Central memory CD8-positive, alpha-beta T cell (primary cell): ENCODE measurements at regions not wholly inside any gene's neighbourhood (a gene's known extent, or its start where the extent isn't known, plus 50 kb on each side); places are given as distances from the start of the nearest gene placed in this dataset.
"Not testable (repeated sequence)": the region's sequence is repeated elsewhere in the genome, so short reads cannot be mapped to it uniquely, and the experiment has no call there.

Experiments
- ATAC-seq: fragments of 150-1000 bp; cut with Tn5 transposase; replicated peaks from 2 replicates; pipeline ENCODE4 v1.10.0; 2022; ENCODE audit warnings: mild to moderate bottlenecking, moderate FRiP score, moderate number of reproducible peaks; ENCODE audit not compliant: poor library complexity, severe bottlenecking; ENCODE audit errors: extremely low read depth
- DNase-seq, 2 donors: peaks; one replicate each; pipeline ENCODE4 v3.0.0; 2021; ENCODE audit warnings: low spot score in 2 of 2
- H3K27ac Mint-ChIP-seq: one replicate; pipeline ENCODE4 v1.8.0; 2022; ENCODE audit warnings: low read depth, mild to moderate bottlenecking, moderate library complexity, mixed read lengths
- H3K27me3 Mint-ChIP-seq: one replicate; pipeline ENCODE4 v1.8.0; 2022; ENCODE audit warnings: mixed read lengths
- H3K36me3 Mint-ChIP-seq: one replicate; pipeline ENCODE4 v1.8.0; 2022; ENCODE audit warnings: mild to moderate bottlenecking, moderate library complexity, mixed read lengths; ENCODE audit not compliant: insufficient read depth
- H3K4me1 Mint-ChIP-seq: one replicate; pipeline ENCODE4 v1.8.0; 2022; ENCODE audit warnings: mixed read lengths
- H3K4me3 Mint-ChIP-seq: one replicate; pipeline ENCODE4 v1.8.0; 2022; ENCODE audit warnings: mild to moderate bottlenecking, moderate library complexity, mixed read lengths
- H3K9me3 Mint-ChIP-seq: one replicate; pipeline ENCODE4 v1.8.0; 2022; ENCODE audit warnings: mixed read lengths

- no peaks in the 10 kb centered on the region for H3K9me3 Mint-ChIP-seq
- H3K27ac Mint-ChIP-seq: no peak overlapping the region
- no peaks in the 10 kb centered on the region for H3K4me1 Mint-ChIP-seq
- peaks cover 42% of the 10 kb centered on the region for H3K27me3 Mint-ChIP-seq
- DNase-seq (no peak), ATAC-seq (no peak)
- no peaks in the 10 kb centered on the region for H3K36me3 Mint-ChIP-seq
- H3K4me3 Mint-ChIP-seq: no peak overlapping the region
Measured at GRCh38 chr1:112855152-112855828, 100.7 kb downstream of the SLC16A1 start.

- DNase-seq, H3K4me3 Mint-ChIP-seq, H3K4me1 Mint-ChIP-seq, H3K9me3 Mint-ChIP-seq, H3K36me3 Mint-ChIP-seq, H3K27ac Mint-ChIP-seq, ATAC-seq: not testable (repeated sequence)
- peaks cover 50% of the 10 kb centered on the region for H3K27me3 Mint-ChIP-seq
Measured at GRCh38 chr1:112854368-112854984, 101.5 kb downstream of the SLC16A1 start.

GRCh38 chr1:112853915-112854314, 102.1 kb downstream of the SLC16A1 start:
- H3K4me1 Mint-ChIP-seq, H3K4me3 Mint-ChIP-seq, H3K9me3 Mint-ChIP-seq, DNase-seq, ATAC-seq, H3K27ac Mint-ChIP-seq, H3K36me3 Mint-ChIP-seq: not testable (repeated sequence)
- peaks cover 56% of the 10 kb centered on the region for H3K27me3 Mint-ChIP-seq

DNA sequence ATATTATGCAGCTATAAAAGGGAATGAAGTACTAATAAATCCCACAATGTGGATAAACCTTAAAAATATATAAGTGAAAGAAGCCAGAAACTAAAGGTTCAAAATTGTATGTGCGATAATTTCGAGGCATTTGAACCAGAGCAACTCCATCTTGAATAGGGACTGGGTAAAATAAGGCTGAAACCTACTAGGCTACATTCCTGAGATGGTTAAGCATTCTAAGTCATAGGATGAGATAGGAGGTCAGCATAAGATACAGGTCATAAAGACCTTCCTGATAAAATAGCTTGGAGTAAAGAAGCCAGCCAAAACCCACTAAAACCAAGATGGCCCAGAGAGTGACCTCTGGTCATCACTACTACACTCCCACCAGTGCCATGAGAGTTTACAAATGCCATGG, 103.1 kb downstream of the SLC16A1 start:
- no peaks in the 10 kb centered on the region for H3K9me3 Mint-ChIP-seq
- DNase-seq (no peak), ATAC-seq (no peak)
- peaks cover 63% of the 10 kb centered on the region for H3K27me3 Mint-ChIP-seq
- no peak overlapping the region for H3K4me3 Mint-ChIP-seq
- H3K36me3 Mint-ChIP-seq: peaks cover 2% of the 10 kb centered on the region
- H3K4me1 Mint-ChIP-seq: peaks cover 11% of the 10 kb centered on the region
- H3K27ac Mint-ChIP-seq: no peak overlapping the region

DNA sequence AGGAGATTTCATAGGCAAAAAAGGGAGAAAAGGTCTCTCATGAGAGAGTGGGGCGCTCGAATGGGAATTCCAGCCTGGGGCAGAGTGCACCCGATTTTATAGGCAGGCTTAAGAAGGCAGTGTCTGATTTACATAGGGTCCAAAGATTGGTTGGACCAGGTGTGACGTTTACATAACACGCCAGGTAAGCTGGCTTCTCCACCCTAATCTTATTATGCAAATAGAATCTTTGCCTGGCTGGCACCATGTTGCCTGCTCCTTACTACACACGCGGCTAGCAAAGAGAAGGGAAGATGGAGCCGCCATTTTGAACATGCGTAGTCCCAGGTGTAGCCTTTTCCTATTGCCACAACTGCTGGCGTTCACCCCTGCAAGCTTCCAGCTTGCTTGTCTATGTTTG, 103.7 kb downstream of the SLC16A1 start:
- Mint-ChIP-seq H3K9me3 (no peaks in the 10 kb centered on the region), H3K36me3 (peaks cover 2% of the 10 kb centered on the region), H3K4me1 (peaks cover 11% of the 10 kb centered on the region), H3K4me3 (no peak overlapping the region), H3K27ac (no peak overlapping the region), H3K27me3 (peaks cover 63% of the 10 kb centered on the region)
- ATAC-seq (no peak), DNase-seq (no peak)

DNA sequence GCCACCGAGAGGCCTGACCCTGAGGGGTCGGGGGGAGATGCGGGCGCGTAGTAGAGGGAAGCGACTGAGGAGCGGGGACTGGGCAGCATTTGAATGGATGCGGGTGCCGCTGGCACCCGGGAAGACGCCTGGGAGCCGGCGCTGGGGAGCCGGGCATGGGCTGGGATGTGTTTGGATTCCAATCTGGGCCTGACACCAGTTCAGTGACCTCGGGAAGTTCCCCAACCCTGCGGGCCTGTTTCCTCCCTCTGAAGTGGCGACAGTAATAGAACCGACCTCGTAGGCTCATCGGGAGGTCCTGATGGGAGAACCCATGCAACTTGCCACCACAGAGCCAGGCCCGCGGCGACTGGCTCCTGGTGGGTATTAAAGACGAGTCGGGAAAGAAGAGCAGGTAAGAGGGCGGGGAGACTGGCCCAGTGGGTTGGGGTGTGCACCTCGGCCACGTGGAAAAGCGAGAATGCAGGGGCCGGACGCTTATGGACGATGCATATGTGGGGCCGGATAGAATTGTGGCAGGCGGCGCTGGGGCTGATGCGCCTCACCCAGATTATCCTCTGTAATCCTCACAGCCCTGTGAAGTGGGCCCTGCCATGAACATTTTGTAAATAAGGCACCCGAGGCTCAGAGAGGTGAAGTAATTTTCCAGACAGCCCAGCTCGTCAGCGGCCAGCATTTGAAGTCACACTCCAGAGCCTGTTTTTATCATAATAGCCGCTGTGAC, 105.8 kb downstream of the SLC16A1 start:
- ATAC-seq (no peak), DNase-seq (no peak)
- Mint-ChIP-seq H3K9me3 (no peaks in the 10 kb centered on the region), H3K4me3 (no peak overlapping the region), H3K36me3 (peaks cover 2% of the 10 kb centered on the region), H3K4me1 (peaks cover 11% of the 10 kb centered on the region), H3K27me3 (peaks cover 57% of the 10 kb centered on the region), H3K27ac (no peak overlapping the region)

- Mint-ChIP-seq H3K9me3 (no peaks in the 10 kb centered on the region), H3K27ac (no peak overlapping the region), H3K4me3 (peak overlapping the region; percentile 19), H3K4me1 (peaks cover 11% of the 10 kb centered on the region), H3K36me3 (peaks cover 2% of the 10 kb centered on the region), H3K27me3 (peaks cover 53% of the 10 kb centered on the region)
- ATAC-seq (no peak), DNase-seq (no peak)
Measured at GRCh38 chr1:112849425-112850033, 106.5 kb downstream of the SLC16A1 start.

DNA sequence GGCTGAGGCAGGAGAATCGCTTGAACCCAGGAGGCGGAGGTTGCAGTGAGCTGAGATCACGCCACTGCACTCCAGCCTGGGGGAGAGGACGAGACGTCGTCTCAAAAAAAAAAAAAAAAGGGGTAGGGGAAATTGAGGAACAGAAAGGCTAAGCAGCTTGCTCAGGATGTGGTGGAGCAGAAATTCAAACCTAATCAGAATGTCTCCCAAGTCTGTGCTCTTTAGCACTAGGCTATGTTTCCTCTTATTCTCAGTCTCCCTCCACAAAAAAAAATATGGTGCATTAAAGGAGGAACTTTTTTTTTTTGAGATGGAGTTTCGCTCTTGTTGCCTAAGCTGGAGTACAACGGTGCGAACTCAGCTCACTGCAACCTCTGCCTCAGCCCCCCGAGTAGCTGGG, 114.2 kb downstream of the SLC16A1 start:
- ATAC-seq: peak; percentile 6
- DNase-seq: no peak
- H3K4me3 Mint-ChIP-seq: no peak overlapping the region
- H3K4me1 Mint-ChIP-seq: peaks cover 21% of the 10 kb centered on the region
- H3K27ac Mint-ChIP-seq: no peak overlapping the region
- H3K36me3 Mint-ChIP-seq: peaks cover 2% of the 10 kb centered on the region
- H3K9me3 Mint-ChIP-seq: no peaks in the 10 kb centered on the region
- peaks cover 14% of the 10 kb centered on the region for H3K27me3 Mint-ChIP-seq

GRCh38 chr1:112840631-112841624, 115.1 kb downstream of the SLC16A1 start:
- H3K4me1 Mint-ChIP-seq: peaks cover 21% of the 10 kb centered on the region
- no peaks in the 10 kb centered on the region for H3K9me3 Mint-ChIP-seq
- H3K36me3 Mint-ChIP-seq: peaks cover 2% of the 10 kb centered on the region
- peaks cover 14% of the 10 kb centered on the region for H3K27me3 Mint-ChIP-seq
- ATAC-seq: no peak
- DNase-seq: no peak
- H3K4me3 Mint-ChIP-seq: no peak overlapping the region
- H3K27ac Mint-ChIP-seq: no peak overlapping the region

- H3K27ac Mint-ChIP-seq: no peak overlapping the region
- no peaks in the 10 kb centered on the region for H3K9me3 Mint-ChIP-seq
- peaks cover 10% of the 10 kb centered on the region for H3K27me3 Mint-ChIP-seq
- peaks cover 14% of the 10 kb centered on the region for H3K4me1 Mint-ChIP-seq
- H3K36me3 Mint-ChIP-seq: peaks cover 2% of the 10 kb centered on the region
- DNase-seq: no peak
- no peak for ATAC-seq
- H3K4me3 Mint-ChIP-seq: no peak overlapping the region
Measured at GRCh38 chr1:112836642-112837041, 119.4 kb downstream of the SLC16A1 start.

DNA sequence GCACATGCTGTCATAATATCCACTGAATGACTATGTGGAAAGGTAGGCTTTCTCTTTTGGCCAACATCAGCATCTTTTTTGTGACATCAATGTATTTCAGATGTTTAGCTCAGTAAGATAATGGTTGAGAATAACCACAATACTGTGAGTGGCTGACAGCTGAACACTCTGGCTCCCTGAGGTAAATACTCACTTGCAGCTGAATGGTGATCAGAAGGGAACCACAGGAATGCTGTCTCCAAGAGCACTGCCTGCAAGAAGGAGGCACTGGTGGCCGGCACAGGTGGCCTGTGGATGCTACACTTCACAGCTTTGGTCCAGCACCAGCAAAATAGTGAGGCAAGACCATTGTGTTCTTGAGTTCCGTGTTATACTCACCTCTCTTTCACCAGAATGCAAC, 118.7 kb upstream of the PPM1J start:
- peaks cover 10% of the 10 kb centered on the region for H3K27me3 Mint-ChIP-seq
- no peak for DNase-seq
- H3K27ac Mint-ChIP-seq: no peak overlapping the region
- no peaks in the 10 kb centered on the region for H3K9me3 Mint-ChIP-seq
- H3K4me1 Mint-ChIP-seq: no peaks in the 10 kb centered on the region
- no peaks in the 10 kb centered on the region for H3K36me3 Mint-ChIP-seq
- no peak overlapping the region for H3K4me3 Mint-ChIP-seq
- no peak for ATAC-seq

GRCh38 chr1:112832259-112832658, 117.1 kb upstream of the PPM1J start:
- H3K4me1 Mint-ChIP-seq, ATAC-seq, H3K4me3 Mint-ChIP-seq, H3K27ac Mint-ChIP-seq, DNase-seq, H3K36me3 Mint-ChIP-seq, H3K9me3 Mint-ChIP-seq: not testable (repeated sequence)
- H3K27me3 Mint-ChIP-seq: peaks cover 12% of the 10 kb centered on the region
